ENCODE measurements at regions not wholly inside any gene's neighbourhood (a gene's known extent, or its start where the extent isn't known, plus 50 kb on each side); places are given as distances from the start of the nearest gene placed in this dataset.

- no peak for DNase-seq (ENCODE audit: low read depth, low spot score)
- CTCF ChIA-PET, result no interaction called here
- intact Hi-C loops (cut with micrococcal nuclease; ENCODE audit: unreplicated experiment) (no loop called here), in situ Hi-C loops (cut with MboI) (no loop called here)
- no peaks in the 10 kb centered on the region for H4K20me1 ChIP-seq (ENCODE audit: control insufficient read depth, insufficient read depth)
- H3K9me3 ChIP-seq (replicated peaks; ENCODE audit: control insufficient read depth, insufficient read depth, low read length), result no peaks in the 10 kb centered on the region
- BruUV-seq (replicated peaks), result no TSS peak
- no peaks in the 10 kb centered on the region for H3K36me3 ChIP-seq (ENCODE audit: control insufficient read depth in 2 of 2, insufficient read depth in 2 of 2, low read length in 1 of 2)
- SMC1A ChIA-PET (ENCODE audit: uncharacterized antibody, unreplicated experiment), result no interaction called here
- H3K79me2 ChIP-seq (ENCODE audit: control insufficient read depth, insufficient read depth, low read length), result no peaks in the 10 kb centered on the region
- no peak overlapping the region for H2AFZ ChIP-seq (ENCODE audit: control insufficient read depth, low read depth, low read length)
- H3K9ac ChIP-seq (ENCODE audit: control insufficient read depth, insufficient read depth, low read length), result no peak overlapping the region
- H3K4me3 ChIP-seq, result no peak overlapping the region
- no peaks in the 10 kb centered on the region for H3K27me3 ChIP-seq (replicated peaks in 1 of 2; ENCODE audit: control insufficient read depth in 2 of 2, insufficient read depth in 2 of 2, low read length in 1 of 2)
- H3K27ac ChIP-seq (ENCODE audit: control insufficient read depth, insufficient read depth), result no peak overlapping the region
- FAIRE-seq, result no peak
- RAD21 ChIA-PET (ENCODE audit: unreplicated experiment), result no interaction called here
- POLR2A ChIA-PET, result no interaction called here
- H3K4me2 ChIP-seq (ENCODE audit: control insufficient read depth, insufficient read depth), result no peak overlapping the region
- H3K4me1 ChIP-seq (ENCODE audit: control insufficient read depth, insufficient read depth, low read length), result no peaks in the 10 kb centered on the region
- ATAC-seq, result no peak
- TF ChIP-seq, protein P1, sequence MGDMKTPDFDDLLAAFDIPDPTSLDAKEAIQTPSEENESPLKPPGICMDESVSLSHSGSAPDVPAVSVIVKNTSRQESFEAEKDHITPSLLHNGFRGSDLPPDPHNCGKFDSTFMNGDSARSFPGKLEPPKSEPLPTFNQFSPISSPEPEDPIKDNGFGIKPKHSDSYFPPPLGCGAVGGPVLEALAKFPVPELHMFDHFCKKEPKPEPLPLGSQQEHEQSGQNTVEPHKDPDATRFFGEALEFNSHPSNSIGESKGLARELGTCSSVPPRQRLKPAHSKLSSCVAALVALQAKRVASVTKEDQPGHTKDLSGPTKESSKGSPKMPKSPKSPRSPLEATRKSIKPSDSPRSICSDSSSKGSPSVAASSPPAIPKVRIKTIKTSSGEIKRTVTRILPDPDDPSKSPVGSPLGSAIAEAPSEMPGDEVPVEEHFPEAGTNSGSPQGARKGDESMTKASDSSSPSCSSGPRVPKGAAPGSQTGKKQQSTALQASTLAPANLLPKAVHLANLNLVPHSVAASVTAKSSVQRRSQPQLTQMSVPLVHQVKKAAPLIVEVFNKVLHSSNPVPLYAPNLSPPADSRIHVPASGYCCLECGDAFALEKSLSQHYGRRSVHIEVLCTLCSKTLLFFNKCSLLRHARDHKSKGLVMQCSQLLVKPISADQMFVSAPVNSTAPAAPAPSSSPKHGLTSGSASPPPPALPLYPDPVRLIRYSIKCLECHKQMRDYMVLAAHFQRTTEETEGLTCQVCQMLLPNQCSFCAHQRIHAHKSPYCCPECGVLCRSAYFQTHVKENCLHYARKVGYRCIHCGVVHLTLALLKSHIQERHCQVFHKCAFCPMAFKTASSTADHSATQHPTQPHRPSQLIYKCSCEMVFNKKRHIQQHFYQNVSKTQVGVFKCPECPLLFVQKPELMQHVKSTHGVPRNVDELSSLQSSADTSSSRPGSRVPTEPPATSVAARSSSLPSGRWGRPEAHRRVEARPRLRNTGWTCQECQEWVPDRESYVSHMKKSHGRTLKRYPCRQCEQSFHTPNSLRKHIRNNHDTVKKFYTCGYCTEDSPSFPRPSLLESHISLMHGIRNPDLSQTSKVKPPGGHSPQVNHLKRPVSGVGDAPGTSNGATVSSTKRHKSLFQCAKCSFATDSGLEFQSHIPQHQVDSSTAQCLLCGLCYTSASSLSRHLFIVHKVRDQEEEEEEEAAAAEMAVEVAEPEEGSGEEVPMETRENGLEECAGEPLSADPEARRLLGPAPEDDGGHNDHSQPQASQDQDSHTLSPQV (IDR thresholded peaks at IDR 0.05), result no peak
- TF ChIP-seq FOXM1 (IDR thresholded peaks at IDR 0.05; ENCODE audit: low read depth, low read length) (no peak), RB1 (IDR thresholded peaks at IDR 0.05; ENCODE audit: borderline replicate concordance) (no peak), ZNF274 (IDR thresholded peaks at IDR 0.05; ENCODE audit: insufficient read depth, insufficient read length) (no peak), SUPT20H (IDR thresholded peaks at IDR 0.05; ENCODE audit: borderline replicate concordance, control insufficient read depth, low read depth, low read length) (no peak), BCL11A (IDR thresholded peaks at IDR 0.05; ENCODE audit: low read depth, low read length) (no peak), WRNIP1 (IDR thresholded peaks at IDR 0.05; ENCODE audit: borderline replicate concordance, low read depth, low read length) (no peak), SMC3 (IDR thresholded peaks at IDR 0.05; ENCODE audit: borderline replicate concordance, low read length) (no peak), BCL3 (IDR thresholded peaks at IDR 0.05; ENCODE audit: borderline replicate concordance, insufficient read depth, low read depth, low read length, poor library complexity, severe bottlenecking) (no peak), POLR2AphosphoS2 (IDR thresholded peaks at IDR 0.05; ENCODE audit: low read depth, low read length) (no peak), CREM (IDR thresholded peaks at IDR 0.05; ENCODE audit: low read depth) (no peak), HDAC2 (IDR thresholded peaks at IDR 0.05) (no peak), RAD21 (IDR thresholded peaks at IDR 0.05; ENCODE audit: insufficient read depth, low read depth, low read length) (no peak)
- TF ChIP-seq, protein P2, sequence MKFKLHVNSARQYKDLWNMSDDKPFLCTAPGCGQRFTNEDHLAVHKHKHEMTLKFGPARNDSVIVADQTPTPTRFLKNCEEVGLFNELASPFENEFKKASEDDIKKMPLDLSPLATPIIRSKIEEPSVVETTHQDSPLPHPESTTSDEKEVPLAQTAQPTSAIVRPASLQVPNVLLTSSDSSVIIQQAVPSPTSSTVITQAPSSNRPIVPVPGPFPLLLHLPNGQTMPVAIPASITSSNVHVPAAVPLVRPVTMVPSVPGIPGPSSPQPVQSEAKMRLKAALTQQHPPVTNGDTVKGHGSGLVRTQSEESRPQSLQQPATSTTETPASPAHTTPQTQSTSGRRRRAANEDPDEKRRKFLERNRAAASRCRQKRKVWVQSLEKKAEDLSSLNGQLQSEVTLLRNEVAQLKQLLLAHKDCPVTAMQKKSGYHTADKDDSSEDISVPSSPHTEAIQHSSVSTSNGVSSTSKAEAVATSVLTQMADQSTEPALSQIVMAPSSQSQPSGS (IDR thresholded peaks at IDR 0.05; ENCODE audit: low read length), result no peak
- TF ChIP-seq, protein P3, sequence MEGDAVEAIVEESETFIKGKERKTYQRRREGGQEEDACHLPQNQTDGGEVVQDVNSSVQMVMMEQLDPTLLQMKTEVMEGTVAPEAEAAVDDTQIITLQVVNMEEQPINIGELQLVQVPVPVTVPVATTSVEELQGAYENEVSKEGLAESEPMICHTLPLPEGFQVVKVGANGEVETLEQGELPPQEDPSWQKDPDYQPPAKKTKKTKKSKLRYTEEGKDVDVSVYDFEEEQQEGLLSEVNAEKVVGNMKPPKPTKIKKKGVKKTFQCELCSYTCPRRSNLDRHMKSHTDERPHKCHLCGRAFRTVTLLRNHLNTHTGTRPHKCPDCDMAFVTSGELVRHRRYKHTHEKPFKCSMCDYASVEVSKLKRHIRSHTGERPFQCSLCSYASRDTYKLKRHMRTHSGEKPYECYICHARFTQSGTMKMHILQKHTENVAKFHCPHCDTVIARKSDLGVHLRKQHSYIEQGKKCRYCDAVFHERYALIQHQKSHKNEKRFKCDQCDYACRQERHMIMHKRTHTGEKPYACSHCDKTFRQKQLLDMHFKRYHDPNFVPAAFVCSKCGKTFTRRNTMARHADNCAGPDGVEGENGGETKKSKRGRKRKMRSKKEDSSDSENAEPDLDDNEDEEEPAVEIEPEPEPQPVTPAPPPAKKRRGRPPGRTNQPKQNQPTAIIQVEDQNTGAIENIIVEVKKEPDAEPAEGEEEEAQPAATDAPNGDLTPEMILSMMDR (IDR thresholded peaks at IDR 0.05 in 2 of 3, conservative IDR thresholded peaks at IDR 0.05 in 1 of 3; ENCODE audit: control insufficient read depth in 2 of 3, extremely low read depth in 1 of 3, insufficient read depth in 1 of 3, low read depth in 3 of 3, low read length in 3 of 3), result no peak
Observed at GRCh38 chr11:96905663-96906062, 515.9 kb downstream of the JRKL start.

Data from GM12878 (cell line).